ENCODE measurements at regions not wholly inside any gene's neighbourhood (a gene's known extent, or its start where the extent isn't known, plus 50 kb on each side); places are given as distances from the start of the nearest gene placed in this dataset.

GRCh38 chr10:43912469-43912868 is 263.8 kb upstream of the ZNF32 start:
- Histone ChIP-seq H3K36me3 (ENCODE audit: control insufficient read depth, insufficient read depth, low read length) (no peaks in the 10 kb centered on the region), H3K27me3 (ENCODE audit: control insufficient read depth, insufficient read depth, low read length) (no peaks in the 10 kb centered on the region), H3K4me1 (ENCODE audit: control insufficient read depth, insufficient read depth, low read length) (no peaks in the 10 kb centered on the region), H3K9ac (ENCODE audit: low read length) (no peak overlapping the region), H3K4me3 (ENCODE audit: low read length) (no peak overlapping the region), H3K9me3 (ENCODE audit: control insufficient read depth, low read length) (no peaks in the 10 kb centered on the region)

GRCh38 chr10:43906490-43906889 is 257.8 kb upstream of the ZNF32 start:
- H3K36me3 ChIP-seq (ENCODE audit: control insufficient read depth, insufficient read depth, low read length): no peaks in the 10 kb centered on the region
- H3K4me1 ChIP-seq (ENCODE audit: control insufficient read depth, insufficient read depth, low read length): no peaks in the 10 kb centered on the region
- H3K4me3 ChIP-seq (ENCODE audit: low read length): no peak overlapping the region
- H3K9ac ChIP-seq (ENCODE audit: low read length): no peak overlapping the region
- no peaks in the 10 kb centered on the region for H3K9me3 ChIP-seq (ENCODE audit: control insufficient read depth, low read length)
- no peaks in the 10 kb centered on the region for H3K27me3 ChIP-seq (ENCODE audit: control insufficient read depth, insufficient read depth, low read length)

- Histone ChIP-seq H3K9me3 (ENCODE audit: control insufficient read depth, low read length) (no peaks in the 10 kb centered on the region), H3K27me3 (ENCODE audit: control insufficient read depth, insufficient read depth, low read length) (no peaks in the 10 kb centered on the region), H3K36me3 (ENCODE audit: control insufficient read depth, insufficient read depth, low read length) (no peaks in the 10 kb centered on the region), H3K4me1 (ENCODE audit: control insufficient read depth, insufficient read depth, low read length) (no peaks in the 10 kb centered on the region), H3K4me3 (ENCODE audit: low read length) (no peak overlapping the region), H3K9ac (ENCODE audit: low read length) (no peak overlapping the region)
Measured at GRCh38 chr10:43905512-43906236, 257.0 kb upstream of the ZNF32 start.

- no peak overlapping the region for H3K9ac ChIP-seq (ENCODE audit: low read length)
- no peaks in the 10 kb centered on the region for H3K27me3 ChIP-seq (ENCODE audit: control insufficient read depth, insufficient read depth, low read length)
- no peaks in the 10 kb centered on the region for H3K4me1 ChIP-seq (ENCODE audit: control insufficient read depth, insufficient read depth, low read length)
- H3K36me3 ChIP-seq (ENCODE audit: control insufficient read depth, insufficient read depth, low read length): no peaks in the 10 kb centered on the region
- no peak overlapping the region for H3K4me3 ChIP-seq (ENCODE audit: low read length)
- no peaks in the 10 kb centered on the region for H3K9me3 ChIP-seq (ENCODE audit: control insufficient read depth, low read length)
Measured at GRCh38 chr10:43904844-43905243, 256.2 kb upstream of the ZNF32 start.

GRCh38 chr10:43904301-43904700 is 255.6 kb upstream of the ZNF32 start:
- Histone ChIP-seq H3K36me3 (ENCODE audit: control insufficient read depth, insufficient read depth, low read length) (no peaks in the 10 kb centered on the region), H3K4me3 (ENCODE audit: low read length) (no peak overlapping the region), H3K27me3 (ENCODE audit: control insufficient read depth, insufficient read depth, low read length) (no peaks in the 10 kb centered on the region), H3K4me1 (ENCODE audit: control insufficient read depth, insufficient read depth, low read length) (no peaks in the 10 kb centered on the region), H3K9ac (ENCODE audit: low read length) (no peak overlapping the region), H3K9me3 (ENCODE audit: control insufficient read depth, low read length) (no peaks in the 10 kb centered on the region)

GRCh38 chr10:43903451-43903850 is 254.8 kb upstream of the ZNF32 start:
- H3K4me1 ChIP-seq (ENCODE audit: control insufficient read depth, insufficient read depth, low read length): no peaks in the 10 kb centered on the region
- no peaks in the 10 kb centered on the region for H3K36me3 ChIP-seq (ENCODE audit: control insufficient read depth, insufficient read depth, low read length)
- H3K9ac ChIP-seq (ENCODE audit: low read length): no peak overlapping the region
- no peaks in the 10 kb centered on the region for H3K27me3 ChIP-seq (ENCODE audit: control insufficient read depth, insufficient read depth, low read length)
- no peak overlapping the region for H3K4me3 ChIP-seq (ENCODE audit: low read length)
- H3K9me3 ChIP-seq (ENCODE audit: control insufficient read depth, low read length): no peaks in the 10 kb centered on the region

GRCh38 chr10:43902842-43903241 is 254.2 kb upstream of the ZNF32 start:
- Histone ChIP-seq H3K36me3 (ENCODE audit: control insufficient read depth, insufficient read depth, low read length) (no peaks in the 10 kb centered on the region), H3K4me3 (ENCODE audit: low read length) (no peak overlapping the region), H3K9me3 (ENCODE audit: control insufficient read depth, low read length) (no peaks in the 10 kb centered on the region), H3K27me3 (ENCODE audit: control insufficient read depth, insufficient read depth, low read length) (no peaks in the 10 kb centered on the region), H3K4me1 (ENCODE audit: control insufficient read depth, insufficient read depth, low read length) (no peaks in the 10 kb centered on the region), H3K9ac (ENCODE audit: low read length) (no peak overlapping the region)

- Histone ChIP-seq H3K4me3 (ENCODE audit: low read length) (no peak overlapping the region), H3K36me3 (ENCODE audit: control insufficient read depth, insufficient read depth, low read length) (no peaks in the 10 kb centered on the region), H3K27me3 (ENCODE audit: control insufficient read depth, insufficient read depth, low read length) (no peaks in the 10 kb centered on the region), H3K4me1 (ENCODE audit: control insufficient read depth, insufficient read depth, low read length) (no peaks in the 10 kb centered on the region), H3K9me3 (ENCODE audit: control insufficient read depth, low read length) (no peaks in the 10 kb centered on the region), H3K9ac (ENCODE audit: low read length) (no peak overlapping the region)
Measured at GRCh38 chr10:43901744-43902504, 253.2 kb upstream of the ZNF32 start.

- no peaks in the 10 kb centered on the region for H3K9me3 ChIP-seq (ENCODE audit: control insufficient read depth, low read length)
- H3K4me1 ChIP-seq (ENCODE audit: control insufficient read depth, insufficient read depth, low read length): no peaks in the 10 kb centered on the region
- no peak overlapping the region for H3K4me3 ChIP-seq (ENCODE audit: low read length)
- no peaks in the 10 kb centered on the region for H3K36me3 ChIP-seq (ENCODE audit: control insufficient read depth, insufficient read depth, low read length)
- H3K9ac ChIP-seq (ENCODE audit: low read length): no peak overlapping the region
- no peaks in the 10 kb centered on the region for H3K27me3 ChIP-seq (ENCODE audit: control insufficient read depth, insufficient read depth, low read length)
Measured at GRCh38 chr10:43901302-43901701, 252.6 kb upstream of the ZNF32 start.

- Histone ChIP-seq H3K9ac (ENCODE audit: low read length) (no peak overlapping the region), H3K36me3 (ENCODE audit: control insufficient read depth, insufficient read depth, low read length) (no peaks in the 10 kb centered on the region), H3K27me3 (ENCODE audit: control insufficient read depth, insufficient read depth, low read length) (no peaks in the 10 kb centered on the region), H3K4me1 (ENCODE audit: control insufficient read depth, insufficient read depth, low read length) (no peaks in the 10 kb centered on the region), H3K9me3 (ENCODE audit: control insufficient read depth, low read length) (no peaks in the 10 kb centered on the region), H3K4me3 (ENCODE audit: low read length) (no peak overlapping the region)
Measured at GRCh38 chr10:43900571-43900970, 251.9 kb upstream of the ZNF32 start.

- Histone ChIP-seq H3K9me3 (ENCODE audit: control insufficient read depth, low read length) (no peaks in the 10 kb centered on the region), H3K4me3 (ENCODE audit: low read length) (no peak overlapping the region), H3K36me3 (ENCODE audit: control insufficient read depth, insufficient read depth, low read length) (no peaks in the 10 kb centered on the region), H3K9ac (ENCODE audit: low read length) (no peak overlapping the region), H3K4me1 (ENCODE audit: control insufficient read depth, insufficient read depth, low read length) (no peaks in the 10 kb centered on the region), H3K27me3 (ENCODE audit: control insufficient read depth, insufficient read depth, low read length) (no peaks in the 10 kb centered on the region)
Measured at GRCh38 chr10:43899224-43899959, 250.7 kb upstream of the ZNF32 start.

GRCh38 chr10:43898592-43898991 is 249.9 kb upstream of the ZNF32 start:
- Histone ChIP-seq H3K9ac (ENCODE audit: low read length) (no peak overlapping the region), H3K9me3 (ENCODE audit: control insufficient read depth, low read length) (no peaks in the 10 kb centered on the region), H3K4me3 (ENCODE audit: low read length) (no peak overlapping the region), H3K27me3 (ENCODE audit: control insufficient read depth, insufficient read depth, low read length) (no peaks in the 10 kb centered on the region), H3K4me1 (ENCODE audit: control insufficient read depth, insufficient read depth, low read length) (no peaks in the 10 kb centered on the region), H3K36me3 (ENCODE audit: control insufficient read depth, insufficient read depth, low read length) (no peaks in the 10 kb centered on the region)

Data from mucosa of stomach (tissue), 1 donor.